ENCODE measurements at regions not wholly inside any gene's neighbourhood (a gene's known extent, or its start where the extent isn't known, plus 50 kb on each side); places are given as distances from the start of the nearest gene placed in this dataset.

DNA sequence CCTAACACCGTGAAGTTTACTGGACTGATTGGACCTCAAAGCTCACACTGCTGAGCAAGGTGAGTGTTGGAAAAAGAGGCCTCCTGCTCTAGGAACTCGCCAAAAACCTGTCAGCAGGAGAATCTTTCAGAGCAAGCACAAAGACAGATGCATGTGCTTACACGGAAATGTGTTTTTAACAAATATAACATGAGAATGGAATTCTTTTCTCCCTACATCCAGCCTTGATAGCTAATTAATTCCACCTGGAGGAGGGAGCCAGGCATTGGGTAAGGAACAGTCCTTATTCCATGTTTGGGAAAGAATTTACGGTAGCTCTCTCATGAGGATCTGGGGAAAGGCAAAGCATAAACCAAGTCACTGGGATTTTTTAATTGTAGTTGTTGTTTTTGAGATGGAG, 98.8 kb downstream of the KLF4 start:
- Mint-ChIP-seq H3K9me3 (no peaks in the 10 kb centered on the region), H3K4me3 (no peak overlapping the region), H3K36me3 (no peaks in the 10 kb centered on the region), H3K27me3 (peaks cover 4% of the 10 kb centered on the region), H3K27ac (no peak overlapping the region), H3K4me1 (no peaks in the 10 kb centered on the region)
- no peak for DNase-seq

DNA sequence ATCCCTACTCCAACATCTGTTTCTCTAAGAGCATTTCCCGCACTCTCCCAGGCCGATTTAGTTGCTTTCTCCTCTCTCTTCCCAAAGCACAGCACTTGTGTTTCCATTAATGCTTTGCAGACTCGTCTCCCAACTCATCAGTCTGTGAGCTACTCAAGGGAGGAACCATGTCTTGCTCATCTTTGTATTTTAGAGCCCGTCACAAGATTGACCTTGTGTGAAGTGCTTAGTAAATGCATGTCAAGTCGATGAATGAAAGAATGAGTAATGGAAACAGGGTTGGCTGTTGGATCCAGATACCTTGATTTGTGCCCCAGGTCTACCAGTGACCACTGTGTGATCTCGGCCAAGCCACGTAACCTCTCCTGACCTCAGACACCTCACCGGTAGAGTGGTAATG, 99.3 kb downstream of the KLF4 start:
- H3K4me3 Mint-ChIP-seq = no peak overlapping the region
- no peak for DNase-seq

DNA sequence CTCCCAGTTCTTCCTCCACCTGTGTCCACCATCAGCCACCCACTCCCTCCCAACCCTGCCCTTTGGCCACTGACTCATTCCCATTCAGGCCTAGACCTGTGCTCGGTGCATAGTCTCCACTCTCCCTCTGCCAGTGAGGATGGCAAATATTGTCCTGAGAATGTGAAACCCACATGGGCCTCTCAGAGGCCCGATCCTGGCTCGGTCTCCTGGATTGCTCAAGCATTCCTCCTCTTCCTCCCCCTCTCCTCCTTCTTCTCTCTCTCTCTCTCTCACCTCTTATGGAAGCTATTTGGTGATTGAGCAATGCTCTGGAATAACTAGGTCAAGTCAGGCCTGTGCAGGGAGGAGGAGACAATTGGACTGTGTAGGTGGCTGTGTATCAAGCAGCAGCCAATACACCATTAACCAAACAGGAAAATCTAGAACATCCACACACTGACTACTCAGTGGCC, 99.9 kb downstream of the KLF4 start:
- Mint-ChIP-seq H3K36me3 (no peaks in the 10 kb centered on the region), H3K27me3 (peaks cover 4% of the 10 kb centered on the region)

More for the DNA sequence above, 99.3 kb downstream of the KLF4 start:
- H3K27ac Mint-ChIP-seq = no peak overlapping the region
- no peaks in the 10 kb centered on the region for H3K9me3 Mint-ChIP-seq
- peaks cover 4% of the 10 kb centered on the region for H3K27me3 Mint-ChIP-seq
- H3K36me3 Mint-ChIP-seq = no peaks in the 10 kb centered on the region
- no peaks in the 10 kb centered on the region for H3K4me1 Mint-ChIP-seq

DNA sequence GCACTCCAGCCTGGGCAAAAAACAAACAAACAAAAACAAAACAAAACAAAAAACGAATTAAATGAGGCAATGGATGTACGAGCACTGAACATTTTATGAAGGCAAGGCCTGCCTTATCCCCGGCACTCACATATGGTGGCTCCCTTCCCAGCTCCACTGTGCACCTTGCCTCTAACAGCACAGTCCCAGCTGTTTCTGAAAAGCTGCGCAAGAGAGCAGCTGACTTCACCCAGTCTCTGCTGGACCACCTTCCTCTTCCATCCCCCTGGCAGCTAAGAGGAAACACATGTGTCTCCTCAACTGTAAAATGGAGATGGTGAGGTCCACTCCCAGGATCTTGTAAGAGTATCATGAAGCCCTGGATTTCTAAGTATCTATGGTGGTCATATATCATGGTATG, 100.7 kb downstream of the KLF4 start:
- no peak for DNase-seq
- H3K27me3 Mint-ChIP-seq = peaks cover 4% of the 10 kb centered on the region
- no peaks in the 10 kb centered on the region for H3K36me3 Mint-ChIP-seq
- H3K9me3 Mint-ChIP-seq = no peaks in the 10 kb centered on the region
- no peak overlapping the region for H3K27ac Mint-ChIP-seq
- no peaks in the 10 kb centered on the region for H3K4me1 Mint-ChIP-seq
- H3K4me3 Mint-ChIP-seq = no peak overlapping the region

More for the DNA sequence above, 99.9 kb downstream of the KLF4 start:
- Mint-ChIP-seq H3K9me3 (no peaks in the 10 kb centered on the region), H3K4me1 (no peaks in the 10 kb centered on the region), H3K4me3 (no peak overlapping the region), H3K27ac (no peak overlapping the region)
- DNase-seq = no peak

DNA sequence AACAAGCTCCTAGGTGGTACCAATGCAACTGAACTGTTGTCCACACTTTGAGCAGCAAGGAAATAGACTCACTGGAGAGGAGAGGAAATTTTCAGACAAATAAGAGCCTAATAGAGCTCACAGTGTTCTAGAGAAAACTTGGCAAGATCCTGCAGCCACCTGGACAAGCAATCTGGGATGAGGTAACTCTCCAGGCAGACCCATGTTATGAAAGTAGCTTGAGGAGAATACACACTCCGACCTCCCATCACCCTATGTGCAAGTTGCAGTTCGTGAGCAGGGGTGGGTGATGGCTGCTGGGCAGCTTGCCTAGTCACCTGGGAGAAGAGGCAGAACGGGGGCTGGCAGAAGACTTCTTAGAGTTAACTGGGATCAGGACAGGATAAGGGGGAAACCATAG, 102.2 kb downstream of the KLF4 start:
- no peak for DNase-seq
- H3K9me3 Mint-ChIP-seq = no peaks in the 10 kb centered on the region
- H3K27ac Mint-ChIP-seq = no peak overlapping the region
- no peaks in the 10 kb centered on the region for H3K36me3 Mint-ChIP-seq
- H3K4me3 Mint-ChIP-seq = no peak overlapping the region
- no peaks in the 10 kb centered on the region for H3K27me3 Mint-ChIP-seq
- H3K4me1 Mint-ChIP-seq = no peaks in the 10 kb centered on the region

DNA sequence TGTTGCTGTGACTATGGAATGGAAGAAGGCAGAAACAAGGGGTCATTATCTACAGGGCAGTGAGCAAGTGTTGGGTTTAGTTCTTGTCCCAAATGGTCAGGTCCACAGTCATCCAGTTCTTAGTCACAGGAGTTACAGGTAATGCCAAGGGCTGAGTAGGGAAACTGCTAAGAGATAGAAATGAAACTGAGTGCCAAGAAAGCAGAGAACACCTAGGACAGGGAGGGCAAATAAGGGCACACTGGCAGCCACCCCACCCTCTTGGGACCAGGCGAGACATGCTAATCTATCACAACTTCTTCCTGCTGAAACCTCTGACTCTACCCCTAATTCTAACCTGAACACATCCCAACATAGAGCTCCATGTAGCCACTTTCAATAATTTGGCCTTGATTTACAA, 103.2 kb downstream of the KLF4 start:
- H3K4me1 Mint-ChIP-seq = no peaks in the 10 kb centered on the region
- DNase-seq = no peak
- no peak overlapping the region for H3K27ac Mint-ChIP-seq
- peaks cover 4% of the 10 kb centered on the region for H3K27me3 Mint-ChIP-seq
- no peaks in the 10 kb centered on the region for H3K9me3 Mint-ChIP-seq
- no peak overlapping the region for H3K4me3 Mint-ChIP-seq
- no peaks in the 10 kb centered on the region for H3K36me3 Mint-ChIP-seq

Data from activated naive CD8-positive, alpha-beta T cell treated with anti-CD3 and anti-CD28 coated beads for 36 hours (primary cell).